HG02885 (cell line): ENCODE measurements at regions not wholly inside any gene's neighbourhood (a gene's known extent, or its start where the extent isn't known, plus 50 kb on each side); places are given as distances from the start of the nearest gene placed in this dataset.

Experiments
- ATAC-seq: cut with Tn5 transposase; IDR thresholded peaks from one replicate; pipeline ENCODE4 v1.9.1; 2021; ENCODE audit warnings: mild to moderate bottlenecking; ENCODE audit not compliant: unreplicated experiment, poor library complexity

GRCh38 chr10:88104223-88104622 lies 240.8 kb downstream of the PTEN start:
- no peak for ATAC-seq

- ATAC-seq = no peak
These were observed 242.9 kb downstream of the PTEN start for GRCh38 chr10:88106366-88106765.

- ATAC-seq = no peak
These were observed 244.1 kb downstream of the PTEN start for GRCh38 chr10:88107296-88108097.

- no peak for ATAC-seq
These were observed 244.7 kb downstream of the PTEN start for GRCh38 chr10:88108115-88108610.

GRCh38 chr10:88110355-88110754 lies 246.9 kb downstream of the PTEN start:
- no peak for ATAC-seq

- ATAC-seq = no peak
These were observed 247.4 kb downstream of the PTEN start for GRCh38 chr10:88110822-88111221.

GRCh38 chr10:88111294-88111693 lies 247.9 kb downstream of the PTEN start:
- ATAC-seq = no peak

GRCh38 chr10:88113232-88113631 lies 249.8 kb downstream of the PTEN start:
- no peak for ATAC-seq

GRCh38 chr10:88113657-88114272 lies 250.3 kb downstream of the PTEN start:
- no peak for ATAC-seq

- ATAC-seq = no peak
These were observed 250.9 kb downstream of the PTEN start for GRCh38 chr10:88114368-88114767.

- ATAC-seq = no peak
These were observed 252.0 kb downstream of the PTEN start for GRCh38 chr10:88115407-88115806.

- ATAC-seq = no peak
These were observed 252.5 kb downstream of the PTEN start for GRCh38 chr10:88115968-88116367.

- ATAC-seq = no peak
These were observed 253.1 kb downstream of the PTEN start for GRCh38 chr10:88116481-88116880.

GRCh38 chr10:88116971-88117626 lies 253.7 kb downstream of the PTEN start:
- peak; percentile 59 for ATAC-seq

GRCh38 chr10:88117869-88118632 lies 254.6 kb downstream of the PTEN start:
- no peak for ATAC-seq

GRCh38 chr10:88118729-88119128 lies 255.3 kb downstream of the PTEN start:
- no peak for ATAC-seq

- ATAC-seq = no peak
These were observed 255.7 kb downstream of the PTEN start for GRCh38 chr10:88119160-88119559.

- no peak for ATAC-seq
These were observed 256.6 kb downstream of the PTEN start for GRCh38 chr10:88120075-88120474.

- no peak for ATAC-seq
These were observed 257.3 kb downstream of the PTEN start for GRCh38 chr10:88120599-88121333.

GRCh38 chr10:88121361-88121760 lies 257.9 kb downstream of the PTEN start:
- no peak for ATAC-seq
